ENCODE measurements at regions not wholly inside any gene's neighbourhood (a gene's known extent, or its start where the extent isn't known, plus 50 kb on each side); places are given as distances from the start of the nearest gene placed in this dataset.

DNA sequence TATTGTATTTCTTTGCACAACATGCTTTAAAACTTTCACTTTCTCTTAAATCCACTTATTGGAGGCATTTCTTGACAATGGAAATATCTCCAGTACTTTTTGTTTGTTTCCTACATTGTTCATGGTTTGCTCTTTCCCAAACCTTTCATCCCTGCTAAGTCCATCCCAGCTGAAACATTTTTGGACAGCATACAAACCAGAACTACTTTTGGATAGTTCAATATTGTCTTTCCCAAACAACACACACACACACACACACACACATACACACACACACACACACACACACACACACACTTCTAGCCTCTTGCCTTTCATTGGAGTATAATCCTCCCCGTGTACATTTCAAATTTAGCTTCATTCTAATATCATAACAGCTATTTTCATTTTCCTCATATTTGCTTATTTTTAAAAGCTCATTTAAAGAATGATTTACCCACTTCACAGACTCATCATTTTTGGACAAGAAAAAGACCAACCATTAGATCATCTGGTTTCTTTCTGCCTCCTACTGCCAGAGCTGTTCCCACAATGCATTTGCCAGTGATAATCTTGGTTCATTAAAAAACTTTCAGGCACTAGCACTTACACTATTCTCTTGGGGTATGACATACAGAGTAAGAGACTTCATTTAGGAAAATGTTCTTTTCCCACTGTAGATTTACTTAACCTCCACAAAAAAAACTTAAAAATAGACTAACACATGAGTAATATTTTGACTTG, 248.1 kb downstream of the CD109 start (continued):
- TF ChIP-seq MED13 (CRISPR knock-in tag; IDR thresholded peaks at IDR 0.05) (no peak), CAMTA2 (CRISPR knock-in tag; IDR thresholded peaks at IDR 0.05; ENCODE audit: borderline replicate concordance) (no peak), ZNF30 (CRISPR knock-in tag; IDR thresholded peaks at IDR 0.05) (no peak), FOXJ3 (CRISPR knock-in tag; IDR thresholded peaks at IDR 0.05; ENCODE audit: borderline replicate concordance) (no peak), FOXC1 (CRISPR knock-in tag; IDR thresholded peaks at IDR 0.05; ENCODE audit: borderline replicate concordance) (no peak), ZBTB3 (CRISPR knock-in tag; IDR thresholded peaks at IDR 0.05; ENCODE audit: borderline replicate concordance, low read depth) (no peak)
- TF ChIP-seq, protein P1, sequence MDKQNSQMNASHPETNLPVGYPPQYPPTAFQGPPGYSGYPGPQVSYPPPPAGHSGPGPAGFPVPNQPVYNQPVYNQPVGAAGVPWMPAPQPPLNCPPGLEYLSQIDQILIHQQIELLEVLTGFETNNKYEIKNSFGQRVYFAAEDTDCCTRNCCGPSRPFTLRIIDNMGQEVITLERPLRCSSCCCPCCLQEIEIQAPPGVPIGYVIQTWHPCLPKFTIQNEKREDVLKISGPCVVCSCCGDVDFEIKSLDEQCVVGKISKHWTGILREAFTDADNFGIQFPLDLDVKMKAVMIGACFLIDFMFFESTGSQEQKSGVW (CRISPR knock-in tag; IDR thresholded peaks at IDR 0.05; ENCODE audit: borderline replicate concordance): no peak

DNA sequence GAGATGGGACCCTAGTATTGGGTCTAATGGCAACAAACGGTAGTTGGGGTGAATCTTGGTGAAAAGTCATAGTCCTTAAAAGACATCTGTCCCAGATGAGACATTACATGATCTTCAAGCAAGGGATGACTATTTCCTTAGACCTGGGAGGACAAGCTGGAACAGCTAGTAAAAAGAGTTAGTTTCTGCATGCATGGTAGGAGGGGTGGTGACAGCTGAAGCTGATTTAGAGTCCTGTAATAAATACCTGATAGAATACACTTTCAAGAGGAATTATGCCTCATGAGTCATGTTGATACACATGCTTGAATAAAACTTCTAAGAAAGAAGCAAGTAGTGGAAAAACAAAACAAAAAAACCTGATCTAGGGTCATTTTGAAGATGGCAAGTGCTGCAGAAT, 247.4 kb downstream of the CD109 start:
- Histone ChIP-seq H3K9ac (ENCODE audit: insufficient read depth, low read depth, low read length) (no peak overlapping the region), H3K4me3 (replicated peaks in 1 of 3; ENCODE audit: insufficient read depth in 1 of 3, low read depth in 2 of 3, low read length in 3 of 3) (no peak overlapping the region), H4K20me1 (ENCODE audit: insufficient read depth, low read length) (no peaks in the 10 kb centered on the region), H3K4me1 (ENCODE audit: insufficient read depth, low read length) (no peaks in the 10 kb centered on the region), H3K36me3 (replicated peaks in 1 of 2; ENCODE audit: control insufficient read depth in 1 of 2, insufficient read depth in 2 of 2, low read length in 2 of 2) (no peaks in the 10 kb centered on the region), H3K27me3 (ENCODE audit: control insufficient read depth in 1 of 2, insufficient read depth in 2 of 2, low read length in 2 of 2) (no peaks in the 10 kb centered on the region), H3K4me2 (ENCODE audit: low read depth, low read length) (no peak overlapping the region), H3K9me3 (ENCODE audit: low read length) (no peaks in the 10 kb centered on the region), H3K79me2 (ENCODE audit: insufficient read depth, low read length) (no peaks in the 10 kb centered on the region), H3K27ac (ENCODE audit: extremely low read length, insufficient read depth, low read length) (no peak overlapping the region), H2AFZ (ENCODE audit: low read length) (no peak overlapping the region)
- intact Hi-C loops (cut with micrococcal nuclease; ENCODE audit: unreplicated experiment) (no loop called here), in situ Hi-C loops (cut with HindIII; ENCODE audit: extremely low pct_ligation_motif_present, low pct_unique_long_range_greater_than_20kb) (no loop called here)
- 5% methylated on average over 1 of the region's 1 CpG for WGBS (ENCODE audit: low lambda C conversion rate)
- TF ChIP-seq KLF15 (CRISPR knock-in tag; IDR thresholded peaks at IDR 0.05; ENCODE audit: borderline replicate concordance) (no peak), NR2F1 (CRISPR knock-in tag; IDR thresholded peaks at IDR 0.05) (no peak), MYC (CRISPR knock-in tag; IDR thresholded peaks at IDR 0.05; ENCODE audit: borderline replicate concordance) (no peak), YY1 (IDR thresholded peaks at IDR 0.05; ENCODE audit: insufficient read depth, insufficient replicate concordance, low read depth, low read length) (no peak), CENPX (CRISPR knock-in tag; IDR thresholded peaks at IDR 0.05) (no peak), NKX3-1 (CRISPR knock-in tag; IDR thresholded peaks at IDR 0.05) (no peak), CHD2 (IDR thresholded peaks at IDR 0.05; ENCODE audit: low read depth, low read length) (no peak), PHF21A (CRISPR knock-in tag; IDR thresholded peaks at IDR 0.05) (no peak)
- TF ChIP-seq, protein P2, sequence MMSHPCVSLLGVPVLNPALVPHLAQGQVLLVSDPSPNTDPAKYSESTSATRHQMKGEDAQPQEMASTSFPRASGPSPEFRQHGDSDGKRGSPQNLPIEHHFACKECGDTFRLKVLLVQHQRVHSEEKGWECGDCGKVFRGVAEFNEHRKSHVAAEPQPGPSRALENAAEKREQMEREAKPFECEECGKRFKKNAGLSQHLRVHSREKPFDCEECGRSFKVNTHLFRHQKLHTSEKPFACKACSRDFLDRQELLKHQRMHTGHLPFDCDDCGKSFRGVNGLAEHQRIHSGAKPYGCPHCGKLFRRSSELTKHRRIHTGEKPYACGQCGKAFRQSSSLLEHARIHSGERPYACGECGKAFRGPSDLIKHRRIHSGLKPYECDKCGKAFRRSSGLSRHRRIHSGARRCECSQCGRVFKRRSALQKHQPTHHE (CRISPR knock-in tag; IDR thresholded peaks at IDR 0.05; ENCODE audit: borderline replicate concordance): no peak
- no peak for FAIRE-seq
- ChIA-PET POLR2A (no interaction called here), CTCF (ENCODE audit: low intra/inter-chr PET ratio, low total read pairs) (no interaction called here)
- DNase-seq (ENCODE audit: low spot score): no peak
- no TSS peak for BruUV-seq (replicated peaks)
- ATAC-seq: no peak

All from HepG2 (cell line).